GM23248 (cell line): ENCODE measurements at regions not wholly inside any gene's neighbourhood (a gene's known extent, or its start where the extent isn't known, plus 50 kb on each side); places are given as distances from the start of the nearest gene placed in this dataset.

Experiments used
- EZH2 ChIP-seq: fragments of 200-600 bp; sonication (generic); IDR thresholded peaks from 2 replicates; pipeline ENCODE4 v1.6.1; 2018; ENCODE audit warnings: antibody characterized with exemption, mild to moderate bottlenecking; ENCODE audit not compliant: insufficient read depth, poor library complexity, severe bottlenecking
- EZH2phosphoT487 ChIP-seq: fragments of 200-600 bp; sonication (generic); IDR thresholded peaks from 2 replicates; pipeline ENCODE4 v1.6.1; 2018; ENCODE audit warnings: antibody characterized with exemption, moderate library complexity, mild to moderate bottlenecking, low read depth; ENCODE audit not compliant: insufficient read depth

GRCh38 chr6:25083784-25084507 lies 148.2 kb upstream of the RIPOR2 start:
- TF ChIP-seq EZH2phosphoT487 (no peak), EZH2 (no peak)
